ENCODE measurements at regions not wholly inside any gene's neighbourhood (a gene's known extent, or its start where the extent isn't known, plus 50 kb on each side); places are given as distances from the start of the nearest gene placed in this dataset.

DNA sequence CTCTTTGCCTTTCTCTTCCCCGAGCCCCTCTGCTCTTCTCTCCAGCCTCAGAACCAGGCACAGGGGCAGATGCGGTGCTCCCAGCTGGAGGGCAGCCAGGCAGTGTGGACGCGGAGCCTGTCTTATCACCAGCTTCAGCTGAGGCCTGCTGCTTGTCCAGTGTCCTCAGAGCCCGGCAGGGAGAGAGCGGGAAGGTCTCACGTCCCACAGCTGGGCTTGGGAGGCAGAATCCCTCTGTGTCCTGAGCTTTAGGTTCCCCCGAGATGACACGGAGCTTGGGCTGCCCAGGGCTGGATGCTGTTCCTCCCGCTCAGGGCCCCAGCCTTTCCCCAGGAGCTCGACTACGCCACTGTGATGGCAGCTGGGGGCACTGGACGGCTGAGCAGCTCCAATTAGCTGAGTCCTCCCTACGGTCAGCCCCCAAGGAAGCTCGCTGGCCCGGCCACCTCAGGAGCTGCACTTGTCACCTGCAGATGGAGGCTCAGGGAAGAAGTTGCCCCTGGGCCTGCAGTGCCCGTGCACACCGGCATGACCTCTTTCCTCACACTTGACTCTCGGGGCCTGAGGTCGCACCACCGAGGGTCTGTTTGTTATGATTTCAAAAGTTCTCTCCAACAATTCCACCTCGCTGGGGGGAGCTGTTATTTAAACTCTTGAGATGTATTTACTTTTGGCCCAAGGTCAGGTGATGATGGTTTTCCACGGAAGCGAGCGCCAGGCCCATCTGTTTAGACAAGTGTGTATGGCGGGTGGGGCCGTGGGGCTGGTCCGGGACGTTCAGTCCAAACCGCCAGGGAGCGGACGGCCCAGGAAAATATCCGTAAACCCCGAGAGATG, 127.3 kb downstream of the SIK1 start:
- TF ChIP-seq ZNF138 (CRISPR knock-in tag; conservative IDR thresholded peaks at IDR 0.05) (no peak), NFYB (CRISPR knock-in tag; conservative IDR thresholded peaks at IDR 0.05; ENCODE audit: low read depth) (no peak), TP53 (CRISPR knock-in tag; IDR thresholded peaks at IDR 0.05) (no peak), SP1 (CRISPR knock-in tag; conservative IDR thresholded peaks at IDR 0.05) (no peak), NR1H2 (CRISPR knock-in tag; IDR thresholded peaks at IDR 0.05) (no peak)
- TF ChIP-seq, protein P1, sequence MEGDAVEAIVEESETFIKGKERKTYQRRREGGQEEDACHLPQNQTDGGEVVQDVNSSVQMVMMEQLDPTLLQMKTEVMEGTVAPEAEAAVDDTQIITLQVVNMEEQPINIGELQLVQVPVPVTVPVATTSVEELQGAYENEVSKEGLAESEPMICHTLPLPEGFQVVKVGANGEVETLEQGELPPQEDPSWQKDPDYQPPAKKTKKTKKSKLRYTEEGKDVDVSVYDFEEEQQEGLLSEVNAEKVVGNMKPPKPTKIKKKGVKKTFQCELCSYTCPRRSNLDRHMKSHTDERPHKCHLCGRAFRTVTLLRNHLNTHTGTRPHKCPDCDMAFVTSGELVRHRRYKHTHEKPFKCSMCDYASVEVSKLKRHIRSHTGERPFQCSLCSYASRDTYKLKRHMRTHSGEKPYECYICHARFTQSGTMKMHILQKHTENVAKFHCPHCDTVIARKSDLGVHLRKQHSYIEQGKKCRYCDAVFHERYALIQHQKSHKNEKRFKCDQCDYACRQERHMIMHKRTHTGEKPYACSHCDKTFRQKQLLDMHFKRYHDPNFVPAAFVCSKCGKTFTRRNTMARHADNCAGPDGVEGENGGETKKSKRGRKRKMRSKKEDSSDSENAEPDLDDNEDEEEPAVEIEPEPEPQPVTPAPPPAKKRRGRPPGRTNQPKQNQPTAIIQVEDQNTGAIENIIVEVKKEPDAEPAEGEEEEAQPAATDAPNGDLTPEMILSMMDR (IDR thresholded peaks at IDR 0.05): no peak
- TF ChIP-seq, protein P2, sequence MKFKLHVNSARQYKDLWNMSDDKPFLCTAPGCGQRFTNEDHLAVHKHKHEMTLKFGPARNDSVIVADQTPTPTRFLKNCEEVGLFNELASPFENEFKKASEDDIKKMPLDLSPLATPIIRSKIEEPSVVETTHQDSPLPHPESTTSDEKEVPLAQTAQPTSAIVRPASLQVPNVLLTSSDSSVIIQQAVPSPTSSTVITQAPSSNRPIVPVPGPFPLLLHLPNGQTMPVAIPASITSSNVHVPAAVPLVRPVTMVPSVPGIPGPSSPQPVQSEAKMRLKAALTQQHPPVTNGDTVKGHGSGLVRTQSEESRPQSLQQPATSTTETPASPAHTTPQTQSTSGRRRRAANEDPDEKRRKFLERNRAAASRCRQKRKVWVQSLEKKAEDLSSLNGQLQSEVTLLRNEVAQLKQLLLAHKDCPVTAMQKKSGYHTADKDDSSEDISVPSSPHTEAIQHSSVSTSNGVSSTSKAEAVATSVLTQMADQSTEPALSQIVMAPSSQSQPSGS (CRISPR knock-in tag; IDR thresholded peaks at IDR 0.05; ENCODE audit: borderline replicate concordance, low read depth): no peak
- TF ChIP-seq, protein P3, sequence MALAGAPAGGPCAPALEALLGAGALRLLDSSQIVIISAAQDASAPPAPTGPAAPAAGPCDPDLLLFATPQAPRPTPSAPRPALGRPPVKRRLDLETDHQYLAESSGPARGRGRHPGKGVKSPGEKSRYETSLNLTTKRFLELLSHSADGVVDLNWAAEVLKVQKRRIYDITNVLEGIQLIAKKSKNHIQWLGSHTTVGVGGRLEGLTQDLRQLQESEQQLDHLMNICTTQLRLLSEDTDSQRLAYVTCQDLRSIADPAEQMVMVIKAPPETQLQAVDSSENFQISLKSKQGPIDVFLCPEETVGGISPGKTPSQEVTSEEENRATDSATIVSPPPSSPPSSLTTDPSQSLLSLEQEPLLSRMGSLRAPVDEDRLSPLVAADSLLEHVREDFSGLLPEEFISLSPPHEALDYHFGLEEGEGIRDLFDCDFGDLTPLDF (CRISPR knock-in tag; IDR thresholded peaks at IDR 0.05): no peak
- TF ChIP-seq, protein P4, sequence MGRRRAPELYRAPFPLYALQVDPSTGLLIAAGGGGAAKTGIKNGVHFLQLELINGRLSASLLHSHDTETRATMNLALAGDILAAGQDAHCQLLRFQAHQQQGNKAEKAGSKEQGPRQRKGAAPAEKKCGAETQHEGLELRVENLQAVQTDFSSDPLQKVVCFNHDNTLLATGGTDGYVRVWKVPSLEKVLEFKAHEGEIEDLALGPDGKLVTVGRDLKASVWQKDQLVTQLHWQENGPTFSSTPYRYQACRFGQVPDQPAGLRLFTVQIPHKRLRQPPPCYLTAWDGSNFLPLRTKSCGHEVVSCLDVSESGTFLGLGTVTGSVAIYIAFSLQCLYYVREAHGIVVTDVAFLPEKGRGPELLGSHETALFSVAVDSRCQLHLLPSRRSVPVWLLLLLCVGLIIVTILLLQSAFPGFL (CRISPR knock-in tag; IDR thresholded peaks at IDR 0.05; ENCODE audit: borderline replicate concordance): no peak
- TF ChIP-seq, protein P5, sequence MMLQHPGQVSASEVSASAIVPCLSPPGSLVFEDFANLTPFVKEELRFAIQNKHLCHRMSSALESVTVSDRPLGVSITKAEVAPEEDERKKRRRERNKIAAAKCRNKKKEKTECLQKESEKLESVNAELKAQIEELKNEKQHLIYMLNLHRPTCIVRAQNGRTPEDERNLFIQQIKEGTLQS (CRISPR knock-in tag; conservative IDR thresholded peaks at IDR 0.05): no peak

All from WTC11 (cell line).